Erythroblast (primary cell): ENCODE measurements at regions not wholly inside any gene's neighbourhood (a gene's known extent, or its start where the extent isn't known, plus 50 kb on each side); places are given as distances from the start of the nearest gene placed in this dataset.

Experiments
- GATA1 ChIP-seq: IDR thresholded peaks from 2 replicates; pipeline ENCODE4 v1.6.1; 2011; ENCODE audit warnings: low read depth, mild to moderate bottlenecking, control low read depth, low read length, moderate library complexity
- POLR2A ChIP-seq: IDR thresholded peaks from 2 replicates; pipeline ENCODE4 v1.6.1; 2011; ENCODE audit warnings: mild to moderate bottlenecking, low read length

DNA sequence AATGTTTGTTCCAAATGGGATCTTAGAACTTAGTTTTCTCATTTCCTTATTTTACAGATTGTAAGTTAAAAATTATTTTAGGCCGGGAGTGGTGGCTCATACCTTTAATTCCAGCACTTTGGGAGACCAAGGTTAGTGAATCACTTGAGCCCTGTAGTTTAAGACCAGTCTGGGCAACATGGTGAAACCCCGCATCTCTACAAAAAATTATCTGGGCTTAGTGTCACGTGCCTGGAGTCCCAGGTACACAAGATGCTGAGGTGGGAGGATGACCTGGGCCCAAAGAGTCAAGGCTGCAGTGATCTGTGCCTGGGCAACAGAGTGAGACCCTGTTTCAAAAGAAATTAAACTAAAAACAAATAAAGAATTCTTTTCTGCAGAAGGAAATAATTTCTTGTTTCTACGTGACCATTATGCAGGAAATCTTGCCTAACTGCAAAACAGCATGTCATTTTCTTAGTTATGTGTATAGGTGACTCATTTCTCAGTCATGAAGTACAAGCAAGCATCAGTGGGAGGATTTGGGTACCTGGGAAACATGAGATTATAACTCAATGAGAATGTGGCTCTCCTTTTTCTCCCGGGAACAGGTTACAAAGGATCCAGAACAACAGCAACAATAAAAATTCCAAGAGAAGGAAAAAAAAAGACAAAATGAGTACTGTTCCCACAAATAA is 375.1 kb upstream of the ST8SIA4 start:
- TF ChIP-seq POLR2A (no peak), GATA1 (no peak)
